ENCODE measurements at regions not wholly inside any gene's neighbourhood (a gene's known extent, or its start where the extent isn't known, plus 50 kb on each side); places are given as distances from the start of the nearest gene placed in this dataset.

- Histone ChIP-seq H3K9me3 (ENCODE audit: control insufficient read depth, insufficient read depth, low read length) (no peaks in the 10 kb centered on the region; the same call in 1 of the 2 replicates), H3K27ac (ENCODE audit: low read depth, low read length) (no peak overlapping the region), H3K4me2 (ENCODE audit: low read length) (no peak overlapping the region), H3K4me3 (ENCODE audit: low read length) (no peak overlapping the region), H3K9me2 (replicated peaks; ENCODE audit: control insufficient read depth, low read length) (no peaks in the 10 kb centered on the region), H3K4me1 (ENCODE audit: control insufficient read depth, low read length) (no peaks in the 10 kb centered on the region), H3F3A (ENCODE audit: control insufficient read depth, insufficient read depth) (no peaks in the 10 kb centered on the region), H4K20me1 (ENCODE audit: control insufficient read depth, insufficient read depth, low read depth, low read length) (no peaks in the 10 kb centered on the region), H3K79me2 (ENCODE audit: control insufficient read depth, low read length) (no peaks in the 10 kb centered on the region), H3K27me3 (ENCODE audit: control insufficient read depth, low read length) (no peaks in the 10 kb centered on the region), H3K36me3 (ENCODE audit: control insufficient read depth, low read length) (no peaks in the 10 kb centered on the region)
- no peak for TF ChIP-seq CTCF (IDR thresholded peaks at IDR 0.05; ENCODE audit: low read depth, low read length, poor library complexity, severe bottlenecking)
- no peak for TF ChIP-seq EZH2phosphoT487 (IDR thresholded peaks at IDR 0.05; ENCODE audit: borderline replicate concordance, low read length)
Measured at GRCh38 chr13:37392389-37392788, 206.2 kb downstream of the POSTN start.

DNA sequence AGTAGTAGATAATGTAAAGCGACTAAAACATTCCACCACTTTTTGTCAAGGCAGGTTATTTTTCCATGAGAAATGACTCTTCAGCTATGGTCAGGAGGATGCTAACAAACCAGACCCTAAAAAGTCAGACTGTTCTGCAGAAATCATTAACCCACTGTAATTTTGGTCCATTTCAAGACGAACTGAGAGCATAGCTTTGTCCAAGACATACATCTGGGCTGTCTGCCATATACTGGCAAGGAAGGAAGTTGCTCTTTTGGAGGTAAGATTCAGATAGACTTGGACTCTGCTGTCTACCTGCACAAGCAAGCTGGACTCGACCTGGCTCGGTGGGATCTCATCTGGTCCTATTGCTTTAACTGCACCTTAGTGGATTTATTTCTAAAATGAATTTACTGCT, 207.8 kb downstream of the POSTN start:
- no peak overlapping the region for H3K27ac ChIP-seq (ENCODE audit: low read depth, low read length)
- H3K9me3 ChIP-seq (ENCODE audit: control insufficient read depth, insufficient read depth, low read length) = no peaks in the 10 kb centered on the region; the same call in 1 of the 2 replicates
- no peak overlapping the region for H3K4me2 ChIP-seq (ENCODE audit: low read length)
- no peaks in the 10 kb centered on the region for H3K36me3 ChIP-seq (ENCODE audit: control insufficient read depth, low read length)
- no peaks in the 10 kb centered on the region for H4K20me1 ChIP-seq (ENCODE audit: control insufficient read depth, insufficient read depth, low read depth, low read length)
- TF ChIP-seq CTCF (IDR thresholded peaks at IDR 0.05; ENCODE audit: low read depth, low read length, poor library complexity, severe bottlenecking) (no peak), EZH2phosphoT487 (IDR thresholded peaks at IDR 0.05; ENCODE audit: borderline replicate concordance, low read length) (no peak)
- H3F3A ChIP-seq (ENCODE audit: control insufficient read depth, insufficient read depth) = no peaks in the 10 kb centered on the region
- no peak overlapping the region for H3K4me3 ChIP-seq (ENCODE audit: low read length)
- H3K4me1 ChIP-seq (ENCODE audit: control insufficient read depth, low read length) = no peaks in the 10 kb centered on the region
- no peaks in the 10 kb centered on the region for H3K9me2 ChIP-seq (replicated peaks; ENCODE audit: control insufficient read depth, low read length)
- H3K27me3 ChIP-seq (ENCODE audit: control insufficient read depth, low read length) = no peaks in the 10 kb centered on the region
- H3K79me2 ChIP-seq (ENCODE audit: control insufficient read depth, low read length) = no peaks in the 10 kb centered on the region

GRCh38 chr13:37385956-37386670, 212.5 kb downstream of the POSTN start:
- Histone ChIP-seq H3K4me2 (ENCODE audit: low read length) (no peak overlapping the region), H3K36me3 (ENCODE audit: control insufficient read depth, low read length) (no peaks in the 10 kb centered on the region)

More at GRCh38 chr13:37385956-37386670, 212.5 kb downstream of the POSTN start:
- Histone ChIP-seq H3K4me1 (ENCODE audit: control insufficient read depth, low read length) (no peaks in the 10 kb centered on the region), H3K9me3 (ENCODE audit: control insufficient read depth, insufficient read depth, low read length) (no peaks in the 10 kb centered on the region), H3K27ac (ENCODE audit: low read depth, low read length) (no peak overlapping the region), H4K20me1 (ENCODE audit: control insufficient read depth, insufficient read depth, low read depth, low read length) (no peaks in the 10 kb centered on the region), H3K27me3 (ENCODE audit: control insufficient read depth, low read length) (no peaks in the 10 kb centered on the region), H3K4me3 (ENCODE audit: low read length) (no peak overlapping the region), H3K9me2 (replicated peaks; ENCODE audit: control insufficient read depth, low read length) (no peaks in the 10 kb centered on the region), H3F3A (ENCODE audit: control insufficient read depth, insufficient read depth) (no peaks in the 10 kb centered on the region), H3K79me2 (ENCODE audit: control insufficient read depth, low read length) (no peaks in the 10 kb centered on the region)
- TF ChIP-seq CTCF (IDR thresholded peaks at IDR 0.05; ENCODE audit: low read depth, low read length, poor library complexity, severe bottlenecking) (no peak), EZH2phosphoT487 (IDR thresholded peaks at IDR 0.05; ENCODE audit: borderline replicate concordance, low read length) (no peak)

Measured in DOHH2 (cell line).